HL-60 (cell line): ENCODE measurements at regions not wholly inside any gene's neighbourhood (a gene's known extent, or its start where the extent isn't known, plus 50 kb on each side); places are given as distances from the start of the nearest gene placed in this dataset.

Source experiments
- CTCF ChIP-seq: IDR thresholded peaks from one replicate; pipeline ENCODE4 v1.5.1; 2011; ENCODE audit warnings: low read length, control low read depth, inconsistent platforms; ENCODE audit not compliant: insufficient read depth
- GABPA ChIP-seq: IDR thresholded peaks from 2 replicates; pipeline ENCODE4 v1.6.1; 2012; ENCODE audit warnings: low read depth
- POLR2AphosphoS5 ChIP-seq: IDR thresholded peaks from 2 replicates; pipeline ENCODE4 v1.6.1; 2012; ENCODE audit warnings: low read depth
- REST ChIP-seq: IDR thresholded peaks from 2 replicates; pipeline ENCODE4 v1.6.1; 2012; ENCODE audit warnings: low read depth; ENCODE audit not compliant: insufficient replicate concordance
- SPI1 ChIP-seq: IDR thresholded peaks from 2 replicates; pipeline ENCODE4 v1.6.1; 2012; ENCODE audit warnings: low read depth, mild to moderate bottlenecking, borderline replicate concordance

- TF ChIP-seq GABPA, result no peak
- no peak for TF ChIP-seq CTCF
- TF ChIP-seq POLR2AphosphoS5, result no peak
- no peak for TF ChIP-seq REST
- no peak for TF ChIP-seq SPI1
Observed at GRCh38 chr3:96294143-96294542, 520.3 kb upstream of the EPHA6 start.
